Loucy (cell line): ENCODE measurements at regions not wholly inside any gene's neighbourhood (a gene's known extent, or its start where the extent isn't known, plus 50 kb on each side); places are given as distances from the start of the nearest gene placed in this dataset.
A peak's percentile ranks its signal among the peaks of the same experiment; 100 is the strongest.

ENCODE experiments used
- H2AFZ ChIP-seq: fragments of 200-600 bp; sonication (generic); 2 replicates; pipeline ENCODE4 v1.6.0; 2016; ENCODE audit warnings: antibody characterized with exemption, mild to moderate bottlenecking, low read length, moderate library complexity
- H3F3A ChIP-seq: fragments of 200-600 bp; 2 replicates; pipeline ENCODE4 v1.6.0; 2016; ENCODE audit warnings: antibody characterized with exemption, low read depth, mild to moderate bottlenecking
- H3K27me3 ChIP-seq: fragments of 200-600 bp; sonication (generic); 2 replicates; pipeline ENCODE4 v1.6.1; 2014; ENCODE audit warnings: low read length, mild to moderate bottlenecking; ENCODE audit not compliant: insufficient read depth, poor library complexity, severe bottlenecking
- H3K36me3 ChIP-seq: fragments of 200-600 bp; sonication (generic); 2 replicates; pipeline ENCODE4 v1.6.1; 2016; ENCODE audit warnings: low read length; ENCODE audit not compliant: insufficient read depth
- H3K4me1 ChIP-seq: fragments of 200-600 bp; sonication (generic); 2 replicates; pipeline ENCODE4 v1.5.1; 2014; ENCODE audit warnings: low read length, mild to moderate bottlenecking; ENCODE audit not compliant: insufficient read depth, poor library complexity, severe bottlenecking
- H3K4me2 ChIP-seq: fragments of 200-600 bp; sonication (generic); 2 replicates; pipeline ENCODE4 v1.6.0; 2014; ENCODE audit warnings: antibody characterized with exemption, low read length, low read depth, mild to moderate bottlenecking; ENCODE audit not compliant: poor library complexity, severe bottlenecking
- H3K4me3 ChIP-seq: fragments of 200-600 bp; sonication (generic); 2 replicates; pipeline ENCODE4 v1.5.1; 2014; ENCODE audit warnings: low read length, mild to moderate bottlenecking, mixed read lengths; ENCODE audit not compliant: poor library complexity, severe bottlenecking
- H3K79me2 ChIP-seq: fragments of 200-600 bp; sonication (generic); 2 replicates; pipeline ENCODE4 v1.6.1; 2014; ENCODE audit warnings: low read length; ENCODE audit not compliant: insufficient read depth
- H3K9ac ChIP-seq: fragments of 200-600 bp; sonication (generic); 2 replicates; pipeline ENCODE4 v1.6.0; 2014; ENCODE audit warnings: mild to moderate bottlenecking, low read depth, low read length, moderate library complexity; ENCODE audit not compliant: poor library complexity, severe bottlenecking
- H3K9me2 ChIP-seq: fragments of 200-600 bp; sonication (generic); replicated peaks from 2 replicates; pipeline ENCODE4 v1.6.1; 2016; ENCODE audit warnings: low read depth, low read length, mixed read lengths
- H3K9me3 ChIP-seq: fragments of 200-600 bp; sonication (generic); 2 replicates; pipeline ENCODE4 v1.6.1; 2014; ENCODE audit warnings: mild to moderate bottlenecking, antibody characterized with exemption, low read length, low read depth; ENCODE audit not compliant: insufficient read depth
- H4K20me1 ChIP-seq: fragments of 200-600 bp; sonication (generic); 2 replicates; pipeline ENCODE4 v1.6.0; 2014; ENCODE audit warnings: antibody characterized with exemption, low read length, mild to moderate bottlenecking; ENCODE audit not compliant: insufficient read depth, poor library complexity, severe bottlenecking
- CTCF ChIP-seq: fragments of 200-600 bp; sonication (generic); conservative IDR thresholded peaks from 2 replicates; pipeline ENCODE4 v1.5.1; 2014; ENCODE audit warnings: mild to moderate bottlenecking, antibody characterized with exemption, low read length
- EZH2phosphoT487 ChIP-seq: fragments of 200-600 bp; IDR thresholded peaks from 2 replicates; pipeline ENCODE4 v1.6.1; 2018; ENCODE audit warnings: antibody characterized with exemption, mild to moderate bottlenecking, moderate library complexity, borderline replicate concordance

DNA sequence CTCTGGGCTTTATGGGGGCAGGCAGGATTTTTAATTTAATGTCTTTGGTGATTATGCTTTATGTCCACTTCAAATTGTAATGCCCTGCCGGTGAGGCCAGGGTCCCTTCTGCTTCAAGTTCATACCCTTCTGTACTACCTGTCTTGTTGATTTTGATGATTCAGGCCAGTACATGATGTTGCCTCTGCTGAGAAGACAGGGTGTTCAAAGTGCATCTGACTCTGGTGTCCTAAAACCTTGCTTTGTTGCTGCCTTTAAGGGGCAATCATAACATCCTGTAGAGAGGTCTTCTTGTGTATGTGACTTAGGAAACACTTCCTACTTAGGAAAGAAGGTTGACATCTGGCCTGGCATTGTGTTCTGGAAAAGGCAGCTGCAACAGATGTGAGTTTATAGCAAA is 113.2 kb downstream of the TMEM170B start:
- Histone ChIP-seq H3F3A (no peaks in the 10 kb centered on the region), H3K36me3 (no peaks in the 10 kb centered on the region), H3K9me3 (no peaks in the 10 kb centered on the region), H3K4me2 (no peak overlapping the region), H4K20me1 (no peaks in the 10 kb centered on the region), H3K4me3 (no peak overlapping the region), H3K9ac (no peak overlapping the region), H3K79me2 (no peaks in the 10 kb centered on the region), H2AFZ (no peak overlapping the region), H3K27me3 (no peaks in the 10 kb centered on the region), H3K9me2 (no peaks in the 10 kb centered on the region), H3K4me1 (peaks cover 5% of the 10 kb centered on the region)
- TF ChIP-seq CTCF (no peak), EZH2phosphoT487 (no peak)

GRCh38 chr6:11653028-11653583 is 115.6 kb downstream of the TMEM170B start:
- Histone ChIP-seq H3K36me3 (no peaks in the 10 kb centered on the region), H3K9ac (no peak overlapping the region), H2AFZ (0 out of 2 replicates have a peak overlapping the region, but pooled peaks have one; percentile 39), H3K79me2 (no peaks in the 10 kb centered on the region), H3K9me2 (no peaks in the 10 kb centered on the region), H3F3A (no peaks in the 10 kb centered on the region), H3K4me1 (peaks cover 9% of the 10 kb centered on the region), H3K4me2 (no peak overlapping the region), H3K27me3 (no peaks in the 10 kb centered on the region), H3K4me3 (no peak overlapping the region), H4K20me1 (no peaks in the 10 kb centered on the region), H3K9me3 (no peaks in the 10 kb centered on the region)
- no peak for TF ChIP-seq CTCF
- no peak for TF ChIP-seq EZH2phosphoT487

GRCh38 chr6:11654876-11655275 is 117.3 kb downstream of the TMEM170B start:
- Histone ChIP-seq H4K20me1 (no peaks in the 10 kb centered on the region), H3K9ac (no peak overlapping the region), H3K36me3 (no peaks in the 10 kb centered on the region), H2AFZ (0 out of 2 replicates have a peak overlapping the region, but pooled peaks have one; percentile 48), H3K9me3 (no peaks in the 10 kb centered on the region), H3K4me3 (no peak overlapping the region), H3K4me2 (no peak overlapping the region), H3F3A (no peaks in the 10 kb centered on the region), H3K4me1 (peaks cover 9% of the 10 kb centered on the region), H3K9me2 (no peaks in the 10 kb centered on the region), H3K79me2 (no peaks in the 10 kb centered on the region), H3K27me3 (no peaks in the 10 kb centered on the region)
- no peak for TF ChIP-seq CTCF
- TF ChIP-seq EZH2phosphoT487: no peak
